T-helper 2 cell treated with Interferon-gamma antibody and Interleukin-4, amounts not matched to agents 5 μg/mL and 100 μg/mL, for 36 hours (primary cell): ENCODE measurements at regions not wholly inside any gene's neighbourhood (a gene's known extent, or its start where the extent isn't known, plus 50 kb on each side); places are given as distances from the start of the nearest gene placed in this dataset.

Experiments used
- DNase-seq: peaks from one replicate; pipeline ENCODE4 v3.0.0; 2021; ENCODE audit warnings: low spot score
- H3K27ac Mint-ChIP-seq: one replicate; pipeline ENCODE4 v1.8.0; 2021; ENCODE audit warnings: mild to moderate bottlenecking, mixed read lengths
- H3K27me3 Mint-ChIP-seq: one replicate; pipeline ENCODE4 v1.8.0; 2021; ENCODE audit warnings: low read depth, mixed read lengths
- H3K36me3 Mint-ChIP-seq: one replicate; pipeline ENCODE4 v1.8.0; 2021; ENCODE audit warnings: low read depth, mixed read lengths
- H3K4me1 Mint-ChIP-seq: one replicate; pipeline ENCODE4 v1.8.0; 2021; ENCODE audit warnings: low read depth, mixed read lengths
- H3K4me3 Mint-ChIP-seq: one replicate; pipeline ENCODE4 v1.8.0; 2022; ENCODE audit warnings: mild to moderate bottlenecking, moderate library complexity, mixed read lengths
- H3K9me3 Mint-ChIP-seq: one replicate; pipeline ENCODE4 v1.8.0; 2021; ENCODE audit warnings: mixed read lengths

GRCh38 chr10:10930979-10931743 is 86.5 kb upstream of the CELF2 start:
- peaks cover 17% of the 10 kb centered on the region for H3K27me3 Mint-ChIP-seq
- no peak overlapping the region for H3K4me3 Mint-ChIP-seq

GRCh38 chr10:10935032-10935431 is 82.6 kb upstream of the CELF2 start:
- Mint-ChIP-seq H3K4me3 (no peak overlapping the region), H3K27ac (no peak overlapping the region), H3K36me3 (no peaks in the 10 kb centered on the region)

More at GRCh38 chr10:10930979-10931743, 86.5 kb upstream of the CELF2 start:
- no peaks in the 10 kb centered on the region for H3K36me3 Mint-ChIP-seq
- DNase-seq = no peak
- no peak overlapping the region for H3K27ac Mint-ChIP-seq
- H3K4me1 Mint-ChIP-seq = no peaks in the 10 kb centered on the region
- H3K9me3 Mint-ChIP-seq = no peaks in the 10 kb centered on the region

GRCh38 chr10:10938676-10939075 is 79.0 kb upstream of the CELF2 start:
- H3K27ac Mint-ChIP-seq = no peak overlapping the region
- DNase-seq = no peak
- H3K4me1 Mint-ChIP-seq = no peaks in the 10 kb centered on the region
- H3K4me3 Mint-ChIP-seq = no peak overlapping the region
- no peaks in the 10 kb centered on the region for H3K36me3 Mint-ChIP-seq
- no peaks in the 10 kb centered on the region for H3K9me3 Mint-ChIP-seq
- peaks cover 17% of the 10 kb centered on the region for H3K27me3 Mint-ChIP-seq

More at GRCh38 chr10:10935032-10935431, 82.6 kb upstream of the CELF2 start:
- no peaks in the 10 kb centered on the region for H3K4me1 Mint-ChIP-seq
- DNase-seq = no peak
- H3K9me3 Mint-ChIP-seq = no peaks in the 10 kb centered on the region
- H3K27me3 Mint-ChIP-seq = peaks cover 14% of the 10 kb centered on the region

GRCh38 chr10:10941127-10941730 is 76.4 kb upstream of the CELF2 start:
- no peaks in the 10 kb centered on the region for H3K36me3 Mint-ChIP-seq
- H3K27ac Mint-ChIP-seq = no peak overlapping the region
- H3K27me3 Mint-ChIP-seq = peaks cover 11% of the 10 kb centered on the region
- no peak for DNase-seq
- no peaks in the 10 kb centered on the region for H3K4me1 Mint-ChIP-seq
- H3K4me3 Mint-ChIP-seq = no peak overlapping the region
- H3K9me3 Mint-ChIP-seq = no peaks in the 10 kb centered on the region

GRCh38 chr10:10942441-10942840 is 75.2 kb upstream of the CELF2 start:
- Mint-ChIP-seq H3K27ac (no peak overlapping the region), H3K27me3 (peaks cover 15% of the 10 kb centered on the region), H3K4me3 (no peak overlapping the region), H3K9me3 (no peaks in the 10 kb centered on the region), H3K36me3 (no peaks in the 10 kb centered on the region), H3K4me1 (no peaks in the 10 kb centered on the region)
- DNase-seq = no peak

- no peak for DNase-seq
- Mint-ChIP-seq H3K4me1 (no peaks in the 10 kb centered on the region), H3K27ac (no peak overlapping the region), H3K27me3 (peaks cover 16% of the 10 kb centered on the region), H3K4me3 (no peak overlapping the region), H3K9me3 (no peaks in the 10 kb centered on the region), H3K36me3 (no peaks in the 10 kb centered on the region)
Observed at GRCh38 chr10:10946081-10946480, 71.6 kb upstream of the CELF2 start.

- no peaks in the 10 kb centered on the region for H3K4me1 Mint-ChIP-seq
- no peaks in the 10 kb centered on the region for H3K9me3 Mint-ChIP-seq
- DNase-seq = no peak
- peaks cover 13% of the 10 kb centered on the region for H3K27me3 Mint-ChIP-seq
- no peaks in the 10 kb centered on the region for H3K36me3 Mint-ChIP-seq
- no peak overlapping the region for H3K4me3 Mint-ChIP-seq
- no peak overlapping the region for H3K27ac Mint-ChIP-seq
Observed at GRCh38 chr10:10946801-10947200, 70.9 kb upstream of the CELF2 start.

- Mint-ChIP-seq H3K4me3 (no peak overlapping the region), H3K9me3 (no peaks in the 10 kb centered on the region), H3K36me3 (no peaks in the 10 kb centered on the region), H3K27ac (no peak overlapping the region), H3K4me1 (no peaks in the 10 kb centered on the region), H3K27me3 (peaks cover 19% of the 10 kb centered on the region)
- DNase-seq = no peak
Observed at GRCh38 chr10:10951675-10952074, 66.0 kb upstream of the CELF2 start.

GRCh38 chr10:10952800-10953199 is 64.9 kb upstream of the CELF2 start:
- Mint-ChIP-seq H3K27me3 (peaks cover 12% of the 10 kb centered on the region), H3K27ac (no peak overlapping the region), H3K36me3 (no peaks in the 10 kb centered on the region), H3K4me3 (no peak overlapping the region), H3K4me1 (no peaks in the 10 kb centered on the region), H3K9me3 (no peaks in the 10 kb centered on the region)
- DNase-seq = no peak

GRCh38 chr10:10956681-10957542 is 60.8 kb upstream of the CELF2 start:
- H3K36me3 Mint-ChIP-seq = no peaks in the 10 kb centered on the region
- no peaks in the 10 kb centered on the region for H3K9me3 Mint-ChIP-seq
- DNase-seq = no peak
- no peak overlapping the region for H3K27ac Mint-ChIP-seq
- no peak overlapping the region for H3K4me3 Mint-ChIP-seq
- peaks cover 12% of the 10 kb centered on the region for H3K27me3 Mint-ChIP-seq
- H3K4me1 Mint-ChIP-seq = no peaks in the 10 kb centered on the region

GRCh38 chr10:10958041-10958440 is 59.6 kb upstream of the CELF2 start:
- H3K9me3 Mint-ChIP-seq = no peaks in the 10 kb centered on the region
- no peak for DNase-seq
- H3K4me1 Mint-ChIP-seq = no peaks in the 10 kb centered on the region
- no peak overlapping the region for H3K27ac Mint-ChIP-seq
- H3K4me3 Mint-ChIP-seq = no peak overlapping the region
- H3K27me3 Mint-ChIP-seq = peaks cover 6% of the 10 kb centered on the region
- H3K36me3 Mint-ChIP-seq = no peaks in the 10 kb centered on the region

GRCh38 chr10:10959666-10960065 is 58.0 kb upstream of the CELF2 start:
- H3K36me3 Mint-ChIP-seq = no peaks in the 10 kb centered on the region
- no peak overlapping the region for H3K27ac Mint-ChIP-seq
- H3K4me3 Mint-ChIP-seq = no peak overlapping the region
- H3K4me1 Mint-ChIP-seq = no peaks in the 10 kb centered on the region
- DNase-seq = no peak
- no peaks in the 10 kb centered on the region for H3K27me3 Mint-ChIP-seq
- no peaks in the 10 kb centered on the region for H3K9me3 Mint-ChIP-seq

GRCh38 chr10:10960534-10960933 is 57.1 kb upstream of the CELF2 start:
- H3K4me1 Mint-ChIP-seq = no peaks in the 10 kb centered on the region
- no peaks in the 10 kb centered on the region for H3K36me3 Mint-ChIP-seq
- no peak overlapping the region for H3K4me3 Mint-ChIP-seq
- H3K27ac Mint-ChIP-seq = no peak overlapping the region
- DNase-seq = no peak
- no peaks in the 10 kb centered on the region for H3K27me3 Mint-ChIP-seq
- no peaks in the 10 kb centered on the region for H3K9me3 Mint-ChIP-seq

GRCh38 chr10:10961072-10961471 is 56.6 kb upstream of the CELF2 start:
- H3K27me3 Mint-ChIP-seq = peaks cover 3% of the 10 kb centered on the region
- H3K36me3 Mint-ChIP-seq = no peaks in the 10 kb centered on the region
- H3K27ac Mint-ChIP-seq = no peak overlapping the region
- DNase-seq = no peak
- no peak overlapping the region for H3K4me3 Mint-ChIP-seq
- no peaks in the 10 kb centered on the region for H3K9me3 Mint-ChIP-seq
- H3K4me1 Mint-ChIP-seq = no peaks in the 10 kb centered on the region
